GM19452 (cell line): ENCODE measurements at regions not wholly inside any gene's neighbourhood (a gene's known extent, or its start where the extent isn't known, plus 50 kb on each side); places are given as distances from the start of the nearest gene placed in this dataset.

Experiments
- ATAC-seq: cut with Tn5 transposase; IDR thresholded peaks from one replicate; pipeline ENCODE4 v1.9.1; 2021; ENCODE audit not compliant: unreplicated experiment

- ATAC-seq, result no peak
Measured at GRCh38 chr10:88195841-88196240, 332.4 kb downstream of the PTEN start.

- ATAC-seq, result no peak
Measured at GRCh38 chr10:88196291-88196690, 332.9 kb downstream of the PTEN start.

DNA sequence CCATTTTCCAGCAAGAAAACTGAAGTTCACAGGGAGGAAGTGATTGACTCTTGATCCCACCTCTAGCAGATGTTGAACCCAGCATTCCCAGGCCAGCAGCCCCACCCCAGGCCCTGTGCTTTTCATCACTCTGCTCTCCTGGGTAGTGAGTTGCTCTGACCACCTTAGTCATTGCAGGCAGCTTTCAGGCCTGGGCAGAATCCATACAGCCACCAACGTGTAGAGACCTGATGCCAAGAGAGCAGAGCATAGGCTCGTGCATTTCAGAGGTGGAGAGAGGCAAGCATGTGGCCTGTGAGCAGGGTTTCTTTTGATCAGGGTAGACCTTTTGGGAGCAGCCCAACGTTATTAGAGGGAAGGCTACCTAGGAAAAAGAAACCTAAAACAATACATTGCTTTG lies 334.6 kb downstream of the PTEN start:
- no peak for ATAC-seq

- no peak for ATAC-seq
Measured at GRCh38 chr10:88200312-88201032, 337.0 kb downstream of the PTEN start.

DNA sequence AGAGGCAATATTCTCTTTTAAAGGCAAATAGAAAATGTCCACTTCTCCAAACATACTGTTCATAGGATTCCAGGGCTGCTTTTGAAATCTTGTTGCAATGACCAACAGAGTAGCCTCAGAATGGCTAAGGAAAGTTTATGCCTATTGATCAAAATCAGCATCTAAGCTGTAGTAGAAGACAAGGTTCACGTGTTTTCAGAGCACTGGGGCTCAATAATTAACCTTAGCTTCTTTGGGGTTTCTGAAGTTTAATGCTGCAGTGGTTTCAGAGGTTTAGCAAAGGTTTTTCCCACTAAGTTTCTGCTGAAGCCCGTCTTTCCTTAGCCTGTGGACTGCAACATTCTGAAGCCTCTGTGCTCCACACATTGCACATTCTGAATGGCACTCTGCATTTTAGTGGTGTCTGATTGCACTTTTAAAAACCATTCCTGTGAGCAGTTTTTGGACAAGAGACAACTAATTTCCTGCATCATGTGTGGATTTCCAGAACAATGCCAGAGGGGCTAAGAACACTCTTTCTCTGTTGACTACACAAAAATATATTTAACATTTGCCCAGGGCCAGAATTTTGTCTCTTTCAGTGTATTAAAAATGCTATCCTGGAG lies 342.5 kb downstream of the PTEN start:
- ATAC-seq, result peak; percentile 56

GRCh38 chr10:88207121-88207546 lies 343.7 kb downstream of the PTEN start:
- no peak for ATAC-seq

- ATAC-seq, result no peak
Measured at GRCh38 chr10:88209231-88209630, 345.8 kb downstream of the PTEN start.

DNA sequence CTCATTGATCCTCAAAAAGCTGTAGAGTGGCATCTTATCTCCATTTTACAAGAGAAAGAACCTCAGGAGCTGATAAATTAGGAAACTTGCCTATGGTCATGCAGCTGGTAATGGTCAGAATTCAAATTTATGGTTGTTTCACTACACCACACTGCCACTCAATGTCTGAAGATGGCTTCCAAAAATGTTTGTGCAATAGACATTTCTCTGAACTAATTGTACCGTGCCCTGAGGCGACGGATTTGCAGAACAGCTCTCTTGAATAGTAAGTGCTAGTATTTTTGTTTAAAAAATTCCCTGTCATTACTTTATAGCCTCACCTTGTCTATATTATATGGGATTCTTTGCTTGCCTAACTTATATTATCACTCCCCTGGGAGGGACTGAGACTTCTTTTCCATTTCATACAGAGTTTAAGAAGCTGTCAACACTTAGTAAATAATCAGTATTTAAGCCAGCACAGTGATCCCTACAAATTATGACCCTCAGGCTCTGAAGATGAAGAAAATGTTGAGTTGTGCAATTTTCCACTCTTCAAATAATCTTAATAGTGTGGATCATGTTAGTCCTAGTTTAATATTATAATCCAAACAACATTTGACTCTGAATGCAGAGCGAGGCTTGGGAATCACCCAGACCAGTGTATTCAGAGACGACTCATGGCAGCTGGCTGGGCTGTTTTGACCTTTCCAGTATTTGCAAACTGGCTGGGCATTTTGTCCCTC lies 346.6 kb downstream of the PTEN start:
- ATAC-seq, result no peak

DNA sequence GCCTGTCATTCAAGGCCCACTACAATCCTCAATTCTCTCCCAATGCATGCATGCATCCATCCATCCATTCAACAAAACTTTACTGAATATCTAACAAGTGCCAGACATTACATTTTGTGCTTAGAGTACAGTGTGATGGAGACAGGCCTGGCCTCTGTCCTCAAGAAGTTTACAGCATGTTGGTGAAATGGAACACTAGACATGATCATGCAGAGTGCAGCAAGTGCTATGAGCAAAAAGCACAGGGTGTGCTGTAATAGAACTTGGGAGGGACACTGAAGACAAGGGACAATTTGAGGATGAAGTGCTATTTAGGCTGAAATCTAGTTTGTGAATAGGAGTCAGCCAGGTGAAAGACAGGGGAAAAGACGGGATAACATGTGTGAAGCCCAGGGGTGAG lies 347.8 kb downstream of the PTEN start:
- no peak for ATAC-seq

- no peak for ATAC-seq
Measured at GRCh38 chr10:88212069-88212468, 348.6 kb downstream of the PTEN start.

GRCh38 chr10:88213065-88213605 lies 349.7 kb downstream of the PTEN start:
- no peak for ATAC-seq

- ATAC-seq, result no peak
Measured at GRCh38 chr10:88216976-88217375, 353.6 kb downstream of the PTEN start.

DNA sequence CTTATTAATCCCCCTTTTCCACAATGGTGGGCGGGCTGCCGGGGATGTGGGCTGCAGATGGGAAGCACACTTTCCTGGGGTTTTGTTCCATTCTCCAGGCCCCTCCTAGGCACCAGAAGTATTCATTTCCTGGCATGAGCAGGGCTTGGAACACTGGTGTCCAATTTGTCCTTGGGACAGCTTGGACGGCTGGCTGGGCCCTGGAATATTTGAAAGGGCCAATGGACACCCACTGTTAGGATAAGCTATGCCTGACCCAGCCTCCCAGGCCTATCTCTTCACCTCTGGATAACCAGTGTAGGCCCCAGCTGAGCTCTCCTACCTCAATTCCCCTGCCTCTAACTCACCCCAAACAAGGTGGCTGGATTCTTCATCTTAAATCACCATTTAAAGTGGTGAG lies 354.9 kb downstream of the PTEN start:
- no peak for ATAC-seq

- no peak for ATAC-seq
Measured at GRCh38 chr10:88219753-88220152, 356.3 kb downstream of the PTEN start.

DNA sequence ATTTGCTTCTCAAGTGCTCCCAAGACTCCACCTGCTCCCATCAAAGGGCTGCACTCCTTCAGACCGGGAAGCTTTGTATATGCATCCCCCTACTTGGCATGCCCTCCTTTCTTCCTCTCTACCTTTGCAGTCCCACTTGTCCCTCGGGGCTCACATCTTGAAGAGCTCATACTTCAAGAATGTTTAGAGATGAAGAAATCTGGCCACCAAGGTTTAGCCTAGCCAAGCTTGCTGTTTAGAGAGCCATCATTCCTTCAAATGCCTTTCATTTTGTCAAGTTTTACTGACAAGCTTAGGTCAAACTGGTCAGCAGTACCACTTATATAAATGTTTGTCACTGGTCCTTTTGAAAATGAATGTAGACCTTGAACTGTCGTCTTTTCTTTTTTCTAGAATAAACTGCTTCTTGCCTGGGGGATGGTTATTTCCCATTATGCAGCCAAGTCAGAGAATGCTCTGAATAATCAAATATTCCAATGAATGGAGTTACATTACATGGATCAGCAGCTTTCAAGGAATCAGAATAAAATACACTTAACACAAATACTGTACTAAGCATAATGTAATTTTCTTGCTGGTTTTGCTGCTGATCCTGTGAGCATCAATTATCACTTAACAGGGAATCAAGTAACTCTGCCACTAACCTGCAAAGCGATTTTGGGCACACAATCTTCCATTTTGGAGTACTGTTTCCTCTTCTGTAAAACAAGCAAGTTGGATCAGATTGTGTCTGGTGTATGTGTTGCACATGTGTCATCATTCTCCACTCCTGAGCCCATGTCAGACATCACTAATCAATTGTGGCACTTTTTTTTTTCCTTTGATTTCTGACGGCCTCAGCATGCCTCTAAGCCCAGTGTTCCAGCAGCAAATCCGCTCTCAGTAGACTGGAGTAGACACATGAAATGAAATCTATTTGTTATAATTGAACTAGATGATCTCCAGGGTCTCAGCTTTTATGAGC lies 357.9 kb downstream of the PTEN start:
- no peak for ATAC-seq

DNA sequence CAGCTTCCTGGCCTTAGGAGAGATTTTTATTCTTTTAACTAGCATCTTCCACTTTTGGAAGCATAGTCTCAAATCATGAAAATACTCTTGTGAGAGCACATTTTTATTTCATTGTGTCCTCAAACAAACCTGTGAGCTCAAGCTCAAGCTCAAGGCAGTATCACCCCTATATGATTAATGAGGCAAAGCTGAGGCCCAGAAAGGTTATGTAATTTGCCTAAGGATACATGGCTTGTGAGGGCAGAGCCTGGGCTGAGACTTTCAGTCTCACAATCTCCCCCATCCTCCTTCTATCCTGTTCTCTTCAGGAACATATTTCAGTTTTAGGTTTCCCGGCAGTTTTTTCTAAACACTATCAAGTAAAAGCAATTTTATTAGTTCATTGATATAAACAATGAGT lies 359.5 kb downstream of the PTEN start:
- ATAC-seq, result no peak
